Pancreas (tissue), 10 donors: ENCODE measurements at regions not wholly inside any gene's neighbourhood (a gene's known extent, or its start where the extent isn't known, plus 50 kb on each side); places are given as distances from the start of the nearest gene placed in this dataset.

Source experiments
- ATAC-seq, 4 donors: fragments of 200-7000 bp; cut with Tn5 transposase; one replicate each; pipeline versions ENCODE4 v1.8.0 to v1.9.1; 2020; ENCODE audit warnings: mild to moderate bottlenecking in 4 of 4, moderate library complexity in 4 of 4
- DNase-seq, 6 donors: peaks; one replicate each; pipeline ENCODE4 v3.0.0-alpha.2; 2020
- FAIRE-seq: peaks from 2 replicates; lab custom pipeline; 2012; peaks lifted over from hg19 to GRCh38; lab: Jason Lieb, UNC
- H3K27ac ChIP-seq, 4 donors: fragments of 200-600 bp; sonication (generic); 1 replicate in 3 of 4; 2 replicates in 1 of 4; pipeline versions ENCODE4 v1.5.0 to v1.8.0; 2020
- H3K27me3 ChIP-seq, 4 donors: fragments of 200-600 bp; one replicate each; pipeline ENCODE4 v1.8.0; 2021
- H3K36me3 ChIP-seq, 3 donors: fragments of 200-600 bp; sonication (generic) in 1 of 3; one replicate each; pipeline versions ENCODE4 v1.5.0 to v1.8.0; 2020 to 2021
- H3K4me1 ChIP-seq, 3 donors: fragments of 200-600 bp; one replicate each; pipeline ENCODE4 v1.8.0; 2021
- H3K4me3 ChIP-seq, 4 donors: fragments of 200-600 bp; sonication (generic) in 2 of 4; one replicate each; pipeline versions ENCODE4 v1.5.0 to v1.8.0; 2020 to 2021
- H3K9me3 ChIP-seq, 4 donors: fragments of 200-600 bp; one replicate each; pipeline ENCODE4 v1.8.0; 2021
- WGBS, 2 donors: extraction: QIAGEN DNeasy Blood & Tissue Kit; methylation state at CpG; one replicate each; pipeline ENCODE4 v1.1.7; 2013; 5-methylcytosine and 5-hydroxymethylcytosine counted together
- intact Hi-C, 3 donors: fragments of 100-400 bp; cut with DNase I; formaldehyde crosslinking; loops; one replicate each; pipeline versions ENCODE4 v1.11.1 to v1.14.2; 2022
- TF ChIP-seq, protein P1 (sequence below), 4 donors: fragments of 200-600 bp; sonication (generic) in 3 of 4; IDR thresholded peaks; one replicate each; pipeline versions ENCODE4 v1.5.0 to v1.8.0; 2021; ENCODE audit warnings: antibody characterized with exemption in 4 of 4
- donor health status: healthy with polysubstance abuse.
- donor health status: DM: no; HTN: no; CAD: no; lungs with moderate emphysema.
- donor health status: DM: no; HTN: no; CAD: no.
- donor health status: control.
- donor health status: control.
- donor health status: Bipolar disorder and iron deficiency.
- donor health status: DM: yes; HTN: yes; CAD: no.
- donor health status: DM: no; HTN: no; CAD: no.
- donor health status: DM: no; HTN: no; CAD: no.
- donor health status: DM: yes; HTN: yes; CAD: no.

DNA sequence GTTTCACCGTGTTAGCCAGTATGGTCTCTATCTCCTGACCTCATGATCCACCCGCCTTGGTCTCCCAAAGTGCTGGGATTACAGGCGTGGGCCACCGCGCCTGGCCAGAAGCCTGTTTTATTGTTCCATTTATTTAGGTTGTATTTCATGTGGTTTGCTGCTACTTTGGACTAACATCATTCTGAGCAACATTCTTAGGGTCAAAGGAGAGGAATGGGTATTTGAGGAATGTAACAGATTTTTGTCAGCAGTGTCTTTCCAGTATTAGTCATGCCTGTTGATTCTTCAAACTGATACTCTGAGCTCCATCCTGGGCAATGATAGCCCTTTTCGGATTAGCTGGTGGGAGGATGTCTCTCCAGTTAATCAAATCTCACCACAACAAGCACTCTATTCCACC, 213.0 kb upstream of the CITED2 start:
- Histone ChIP-seq H3K27ac (peak overlapping the region; percentile 40 to 91 (median 74)), H3K9me3 (no peaks in the 10 kb centered on the region), H3K4me1 (peaks cover 32 to 50% (median 42%) of the 10 kb centered on the region in 3 donors), H3K4me3 (no peak overlapping the region), H3K36me3 (no peaks in the 10 kb centered on the region), H3K27me3 (no peaks in the 10 kb centered on the region)
- TF ChIP-seq, protein P1, sequence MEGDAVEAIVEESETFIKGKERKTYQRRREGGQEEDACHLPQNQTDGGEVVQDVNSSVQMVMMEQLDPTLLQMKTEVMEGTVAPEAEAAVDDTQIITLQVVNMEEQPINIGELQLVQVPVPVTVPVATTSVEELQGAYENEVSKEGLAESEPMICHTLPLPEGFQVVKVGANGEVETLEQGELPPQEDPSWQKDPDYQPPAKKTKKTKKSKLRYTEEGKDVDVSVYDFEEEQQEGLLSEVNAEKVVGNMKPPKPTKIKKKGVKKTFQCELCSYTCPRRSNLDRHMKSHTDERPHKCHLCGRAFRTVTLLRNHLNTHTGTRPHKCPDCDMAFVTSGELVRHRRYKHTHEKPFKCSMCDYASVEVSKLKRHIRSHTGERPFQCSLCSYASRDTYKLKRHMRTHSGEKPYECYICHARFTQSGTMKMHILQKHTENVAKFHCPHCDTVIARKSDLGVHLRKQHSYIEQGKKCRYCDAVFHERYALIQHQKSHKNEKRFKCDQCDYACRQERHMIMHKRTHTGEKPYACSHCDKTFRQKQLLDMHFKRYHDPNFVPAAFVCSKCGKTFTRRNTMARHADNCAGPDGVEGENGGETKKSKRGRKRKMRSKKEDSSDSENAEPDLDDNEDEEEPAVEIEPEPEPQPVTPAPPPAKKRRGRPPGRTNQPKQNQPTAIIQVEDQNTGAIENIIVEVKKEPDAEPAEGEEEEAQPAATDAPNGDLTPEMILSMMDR (IDR thresholded peaks at IDR 0.05) = no peak
- no peak for ATAC-seq
- WGBS, 2 donors = 67 to 80% methylated on average over 6 of the region's 6 CpGs
- no peak for DNase-seq
- intact Hi-C loops = loop anchor here in 2 of 3 donors (5.0 to 10.0 kb wide), 2 partner anchors 213 to 215 kb away; partner anchors contain the start of gene CITED2 (in 2 of the 2)
- no peak for FAIRE-seq

DNA sequence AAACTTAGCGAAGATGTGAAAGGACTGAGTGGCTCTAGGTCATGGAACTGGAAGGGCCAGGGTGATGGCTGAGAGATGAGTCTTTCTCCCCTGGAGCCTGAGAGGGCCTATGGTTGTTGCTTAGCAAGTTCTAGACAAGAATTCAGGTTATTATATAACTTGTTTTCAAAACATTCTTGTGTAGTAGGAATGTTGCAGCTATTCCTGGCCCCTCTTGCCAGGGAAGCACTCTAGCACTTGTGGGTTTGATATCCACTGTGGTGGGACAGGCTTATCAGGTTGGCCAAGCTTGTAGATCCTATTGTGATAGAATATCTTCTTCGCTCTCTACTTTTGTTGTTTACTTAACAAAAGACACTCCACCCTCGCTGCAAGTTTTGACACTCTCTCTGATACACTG, 211.8 kb upstream of the CITED2 start:
- WGBS, 2 donors = 60 to 67% methylated on average over 3 of the region's 3 CpGs

DNA sequence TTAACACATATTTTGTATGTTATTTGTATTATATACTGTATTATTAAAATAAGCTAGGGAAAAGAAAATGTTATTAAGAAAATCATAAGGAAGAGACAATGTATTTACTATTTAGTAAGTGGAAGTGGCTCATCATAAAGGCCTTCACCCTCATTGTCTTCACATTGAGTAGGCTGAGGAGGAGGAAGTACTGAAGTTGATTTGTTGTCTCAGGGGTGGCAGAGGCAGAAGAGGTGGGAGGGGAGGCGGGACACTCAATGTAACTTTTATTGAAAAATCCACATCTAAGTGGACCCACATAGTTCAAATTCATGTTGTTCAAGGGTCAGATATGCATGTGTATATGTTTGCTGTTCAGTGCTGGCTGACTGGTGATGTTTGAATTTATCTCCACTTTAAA, 210.2 kb upstream of the CITED2 start:
- 88 to 97% methylated on average over 1 of the region's 1 CpG for WGBS, 2 donors
- no peak overlapping the region for H3K27ac ChIP-seq
- DNase-seq (no peak), FAIRE-seq (no peak), ATAC-seq (no peak)
- TF ChIP-seq, protein P1 (IDR thresholded peaks at IDR 0.05) = no peak
- H3K4me3 ChIP-seq = no peak overlapping the region
- no peaks in the 10 kb centered on the region for H3K36me3 ChIP-seq
- H3K4me1 ChIP-seq = peaks cover 17 to 25% (median 21%) of the 10 kb centered on the region in 3 donors
- no peaks in the 10 kb centered on the region for H3K27me3 ChIP-seq
- H3K9me3 ChIP-seq = no peaks in the 10 kb centered on the region
- intact Hi-C loops = loop anchor here in 1 of 3 donors (10.0 kb wide), 1 partner anchor 210 kb away; the partner anchor contains the start of gene CITED2

More for the DNA sequence above, 211.8 kb upstream of the CITED2 start:
- no peaks in the 10 kb centered on the region for H3K36me3 ChIP-seq
- intact Hi-C loops = loop anchor here in 2 of 3 donors (5.0 to 10.0 kb wide), 2 partner anchors 211 to 214 kb away; partner anchors contain the start of gene CITED2 (in 2 of the 2)
- no peak for DNase-seq
- H3K4me3 ChIP-seq = no peak overlapping the region
- TF ChIP-seq, protein P1 (IDR thresholded peaks at IDR 0.05) = no peak
- no peaks in the 10 kb centered on the region for H3K9me3 ChIP-seq
- no peak for FAIRE-seq
- peak overlapping the region in 3 of 4 donors; percentile 4 to 80 (median 8) for H3K27ac ChIP-seq
- ATAC-seq = no peak
- peaks cover 22 to 38% (median 30%) of the 10 kb centered on the region in 3 donors for H3K4me1 ChIP-seq
- no peaks in the 10 kb centered on the region for H3K27me3 ChIP-seq

DNA sequence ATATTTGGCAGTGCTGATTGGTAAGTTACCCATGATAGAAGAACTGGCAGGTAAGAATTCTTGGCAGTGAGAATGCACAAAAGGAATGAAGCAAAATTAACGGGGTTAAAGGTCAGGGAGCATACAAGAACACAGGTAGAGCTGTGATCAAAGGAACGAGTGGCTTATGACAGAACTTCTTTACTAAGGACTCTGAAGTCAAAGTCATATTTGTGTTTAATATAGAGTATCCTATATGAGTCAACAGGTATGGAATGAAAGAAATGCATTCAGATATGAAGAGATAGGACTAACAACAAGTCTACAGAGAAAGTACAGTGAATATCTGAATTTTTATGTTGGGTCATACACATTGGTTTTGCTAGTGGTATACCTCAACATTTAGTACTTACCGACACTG, 209.0 kb upstream of the CITED2 start:
- DNase-seq (no peak), FAIRE-seq (no peak), ATAC-seq (no peak)
- no peak overlapping the region for H3K27ac ChIP-seq
- H3K27me3 ChIP-seq = no peaks in the 10 kb centered on the region
- no peaks in the 10 kb centered on the region for H3K9me3 ChIP-seq
- H3K36me3 ChIP-seq = no peaks in the 10 kb centered on the region
- no peak overlapping the region for H3K4me3 ChIP-seq
- peaks cover 14 to 17% (median 16%) of the 10 kb centered on the region in 3 donors for H3K4me1 ChIP-seq
- intact Hi-C loops = loop anchor here in 1 of 3 donors (10.0 kb wide), 1 partner anchor 209 kb away; the partner anchor contains the start of gene CITED2
- 51 to 57% methylated on average over 3 of the region's 3 CpGs for WGBS, 2 donors
- TF ChIP-seq, protein P1 (IDR thresholded peaks at IDR 0.05) = no peak

DNA sequence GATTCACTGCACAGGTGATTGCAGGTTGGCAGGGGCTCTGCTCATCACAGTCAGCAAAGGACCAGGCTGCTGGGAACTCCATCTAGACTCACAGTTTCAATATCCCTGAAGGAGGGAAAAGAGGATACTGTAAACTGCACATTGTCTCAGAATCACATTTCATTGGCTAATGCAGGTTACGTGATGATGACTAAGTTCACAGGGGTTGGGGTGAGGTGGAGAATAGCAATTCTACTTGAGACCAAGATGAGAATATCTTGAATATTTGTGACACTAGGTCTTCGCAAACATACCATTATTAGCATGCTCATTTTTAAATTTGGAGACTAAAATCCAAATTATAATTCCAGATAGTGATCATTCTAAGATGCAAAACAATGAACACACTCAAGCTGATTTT, 208.5 kb upstream of the CITED2 start:
- Histone ChIP-seq H3K27ac (no peak overlapping the region), H3K4me1 (peaks cover 13 to 19% (median 17%) of the 10 kb centered on the region in 3 donors), H3K36me3 (no peaks in the 10 kb centered on the region), H3K9me3 (no peaks in the 10 kb centered on the region), H3K27me3 (no peaks in the 10 kb centered on the region), H3K4me3 (no peak overlapping the region)
- no peak for ATAC-seq
- FAIRE-seq = no peak
- WGBS, 2 donors = 93 to 95% methylated on average over 2 of the region's 2 CpGs
- TF ChIP-seq, protein P1 (IDR thresholded peaks at IDR 0.05) = no peak
- DNase-seq = no peak
- intact Hi-C loops = loop anchor here in 1 of 3 donors (10.0 kb wide), 1 partner anchor 208 kb away; the partner anchor contains the start of gene CITED2
